WTC11 (cell line): ENCODE measurements at regions not wholly inside any gene's neighbourhood (a gene's known extent, or its start where the extent isn't known, plus 50 kb on each side); places are given as distances from the start of the nearest gene placed in this dataset.

Experiments used
- ATAC-seq: fragments of 200-7000 bp; cut with Tn5 transposase; 2 replicates; pipeline ENCODE4 v1.10.0; 2021; ENCODE audit warnings: mild to moderate bottlenecking, moderate library complexity
- CTCF ChIA-PET: fragments of 300-600 bp; sonication (Branson Sonifier 250); formaldehyde crosslinking; loops from one replicate; lab custom pipeline; 2021; ENCODE audit warnings: antibody characterized with exemption; lab: Charles Lee
- POLR2A ChIA-PET: fragments of 350-600 bp; sonication (Branson Sonifier 250); formaldehyde crosslinking; loops from one replicate; lab custom pipeline; 2021; ENCODE audit warnings: antibody characterized with exemption; lab: Charles Lee
- DNase-seq: peaks from one replicate; pipeline ENCODE4 v3.0.0; 2021; ENCODE audit warnings: low spot score
- H3K27ac Mint-ChIP-seq: 2 replicates; pipeline ENCODE4 v1.8.0; 2021; ENCODE audit warnings: mixed read lengths
- H3K27me3 Mint-ChIP-seq: 2 replicates; pipeline ENCODE4 v1.8.0; 2021; ENCODE audit warnings: low read depth, mild to moderate bottlenecking, moderate library complexity, mixed read lengths
- H3K36me3 Mint-ChIP-seq: 2 replicates; pipeline ENCODE4 v1.8.0; 2021; ENCODE audit warnings: mixed read lengths
- H3K4me1 Mint-ChIP-seq: 2 replicates; pipeline ENCODE4 v1.8.0; 2022; ENCODE audit warnings: mixed read lengths
- H3K4me3 Mint-ChIP-seq: 2 replicates; pipeline ENCODE4 v1.8.0; 2021; ENCODE audit warnings: mild to moderate bottlenecking, moderate library complexity, mixed read lengths
- H3K9me3 Mint-ChIP-seq: 2 replicates; pipeline ENCODE4 v1.8.0; 2021; ENCODE audit warnings: mixed read lengths
- ATF3 ChIP-seq: sonication (generic); formaldehyde crosslinking; conservative IDR thresholded peaks from 2 replicates; pipeline ENCODE4 v1.8.1; 2022; ENCODE audit warnings: mild to moderate bottlenecking, missing genetic modification reagents
- CTCF ChIP-seq: fragments of 200-600 bp; IDR thresholded peaks from 2 replicates; pipeline ENCODE4 v1.8.0; 2022; ENCODE audit warnings: antibody characterized with exemption
- E2F1 ChIP-seq: sonication (generic); formaldehyde crosslinking; IDR thresholded peaks from 2 replicates; pipeline ENCODE4 v1.8.0; 2022; ENCODE audit warnings: mild to moderate bottlenecking, missing genetic modification reagents
- E2F4 ChIP-seq: sonication (generic); formaldehyde crosslinking; IDR thresholded peaks from 2 replicates; pipeline ENCODE4 v1.8.1; 2022; ENCODE audit warnings: low read depth, mild to moderate bottlenecking, moderate library complexity, missing genetic modification reagents, borderline replicate concordance
- ELF4 ChIP-seq: sonication (generic); formaldehyde crosslinking; IDR thresholded peaks from 2 replicates; pipeline ENCODE4 v1.8.1; 2022; ENCODE audit warnings: low read depth, mild to moderate bottlenecking, moderate library complexity, missing genetic modification reagents
- EMX1 ChIP-seq: fragments of 250-450 bp; sonication (Bioruptor Pico); IDR thresholded peaks from 2 replicates; pipeline ENCODE4 v1.8.0; 2021; ENCODE audit warnings: mild to moderate bottlenecking
- ESRRA ChIP-seq: sonication (generic); formaldehyde crosslinking; IDR thresholded peaks from 2 replicates; pipeline ENCODE4 v1.8.1; 2022; ENCODE audit warnings: mild to moderate bottlenecking, missing genetic modification reagents, borderline replicate concordance
- ETV6 ChIP-seq: sonication (generic); formaldehyde crosslinking; IDR thresholded peaks from 2 replicates; pipeline ENCODE4 v1.8.1; 2022; ENCODE audit warnings: mild to moderate bottlenecking, missing genetic modification reagents
- GABPB1 ChIP-seq: sonication (generic); formaldehyde crosslinking; IDR thresholded peaks from 2 replicates; pipeline ENCODE4 v1.8.1; 2023; ENCODE audit warnings: mild to moderate bottlenecking, missing genetic modification reagents
- JUN ChIP-seq: sonication (generic); formaldehyde crosslinking; IDR thresholded peaks from 2 replicates; pipeline ENCODE4 v1.8.0; 2023; ENCODE audit warnings: mild to moderate bottlenecking, missing genetic modification reagents
- MAX ChIP-seq: sonication (generic); formaldehyde crosslinking; IDR thresholded peaks from 2 replicates; pipeline ENCODE4 v1.8.0; 2022; ENCODE audit warnings: mild to moderate bottlenecking, missing genetic modification reagents
- NFE2L1 ChIP-seq: sonication (generic); formaldehyde crosslinking; IDR thresholded peaks from 2 replicates; pipeline ENCODE4 v1.8.1; 2023; ENCODE audit warnings: missing genetic modification reagents
- NFYB ChIP-seq: sonication (generic); formaldehyde crosslinking; conservative IDR thresholded peaks from 2 replicates; pipeline ENCODE4 v1.8.0; 2022; ENCODE audit warnings: low read depth, missing genetic modification reagents
- NR2C2 ChIP-seq: sonication (generic); formaldehyde crosslinking; IDR thresholded peaks from 2 replicates; pipeline ENCODE4 v1.8.0; 2022; ENCODE audit warnings: mild to moderate bottlenecking, missing genetic modification reagents
- NR3C1 ChIP-seq: sonication (generic); formaldehyde crosslinking; conservative IDR thresholded peaks from 2 replicates; pipeline ENCODE4 v1.8.1; 2023; ENCODE audit warnings: low read depth, mild to moderate bottlenecking, missing genetic modification reagents
- TEAD4 ChIP-seq: sonication (generic); formaldehyde crosslinking; IDR thresholded peaks from 2 replicates; pipeline ENCODE4 v1.8.0; 2022; ENCODE audit warnings: mild to moderate bottlenecking, missing genetic modification reagents
- USF1 ChIP-seq: sonication (generic); formaldehyde crosslinking; IDR thresholded peaks from 2 replicates; pipeline ENCODE4 v1.8.0; 2022; ENCODE audit warnings: mild to moderate bottlenecking, missing genetic modification reagents
- USF2 ChIP-seq: sonication (generic); formaldehyde crosslinking; IDR thresholded peaks from 2 replicates; pipeline ENCODE4 v1.8.1; 2023; ENCODE audit warnings: mild to moderate bottlenecking, missing genetic modification reagents, moderate library complexity
- ZMAT4 ChIP-seq: fragments of 250-450 bp; sonication (Bioruptor Pico); IDR thresholded peaks from 2 replicates; pipeline ENCODE4 v1.9.0; 2021; ENCODE audit warnings: mild to moderate bottlenecking
- ZNF219 ChIP-seq: sonication (generic); formaldehyde crosslinking; IDR thresholded peaks from 2 replicates; pipeline ENCODE4 v1.8.0; 2023; ENCODE audit warnings: missing genetic modification reagents, mild to moderate bottlenecking, borderline replicate concordance
- ZNF232 ChIP-seq: sonication (generic); formaldehyde crosslinking; IDR thresholded peaks from 2 replicates; pipeline ENCODE4 v1.8.0; 2022; ENCODE audit warnings: mild to moderate bottlenecking, missing genetic modification reagents
- ZNF423 ChIP-seq: fragments of 250-450 bp; sonication (Bioruptor Pico); IDR thresholded peaks from 2 replicates; pipeline ENCODE4 v2.1.2; 2022; ENCODE audit warnings: mild to moderate bottlenecking, moderate library complexity
- ZSCAN18 ChIP-seq: fragments of 250-450 bp; sonication (Bioruptor Pico); IDR thresholded peaks from 2 replicates; pipeline ENCODE4 v2.1.2; 2022; ENCODE audit warnings: mild to moderate bottlenecking, moderate library complexity

- ATAC-seq, result no peak
- TF ChIP-seq ELF4 (CRISPR knock-in tag), result no peak
- no peak for TF ChIP-seq ESRRA (CRISPR knock-in tag)
- no peak for TF ChIP-seq MAX (CRISPR knock-in tag)
- no peak for TF ChIP-seq NFE2L1 (CRISPR knock-in tag)
- no peak for TF ChIP-seq ZNF219 (CRISPR knock-in tag)
- TF ChIP-seq ZMAT4, result no peak
- no peak for TF ChIP-seq NR2C2 (CRISPR knock-in tag)
- TF ChIP-seq, all 79 proteins: peak for 0
- ChIA-PET POLR2A (no interaction called here), CTCF (no interaction called here)
- no peak overlapping the region for H3K27ac Mint-ChIP-seq
- DNase-seq, result no peak
- H3K9me3 Mint-ChIP-seq, result peaks cover 22% of the 10 kb centered on the region
- H3K4me1 Mint-ChIP-seq, result peaks cover 10% of the 10 kb centered on the region
- H3K36me3 Mint-ChIP-seq, result peaks cover 6% of the 10 kb centered on the region
- peaks cover 21% of the 10 kb centered on the region for H3K27me3 Mint-ChIP-seq
- H3K4me3 Mint-ChIP-seq, result no peak overlapping the region
Measured at GRCh38 chr2:768451-768850, 91.2 kb upstream of the TMEM18 start.

- no peak for TF ChIP-seq TEAD4 (CRISPR knock-in tag)
- no peak for TF ChIP-seq USF1
- no peak for TF ChIP-seq E2F1 (CRISPR knock-in tag)
- TF ChIP-seq E2F4 (CRISPR knock-in tag), result no peak
- no peak for TF ChIP-seq ZNF232 (CRISPR knock-in tag)
- TF ChIP-seq GABPB1 (CRISPR knock-in tag), result no peak
- TF ChIP-seq ELF4 (CRISPR knock-in tag), result no peak
- no peak for TF ChIP-seq NFYB (CRISPR knock-in tag)
- no peak for TF ChIP-seq ZNF423 (CRISPR knock-in tag)
- TF ChIP-seq ATF3, result no peak
- no peak for TF ChIP-seq USF2 (CRISPR knock-in tag)
- TF ChIP-seq ETV6 (CRISPR knock-in tag), result no peak
- no peak for TF ChIP-seq NR3C1 (CRISPR knock-in tag)
- TF ChIP-seq CTCF, result no peak
- TF ChIP-seq EMX1 (CRISPR knock-in tag), result no peak
- TF ChIP-seq ZSCAN18 (CRISPR knock-in tag), result no peak
- no peak for TF ChIP-seq JUN
- ATAC-seq (no peak), DNase-seq (no peak)
- Mint-ChIP-seq H3K27me3 (peaks cover 23% of the 10 kb centered on the region), H3K27ac (no peak overlapping the region), H3K36me3 (peaks cover 6% of the 10 kb centered on the region), H3K9me3 (peaks cover 22% of the 10 kb centered on the region), H3K4me3 (no peak overlapping the region), H3K4me1 (peaks cover 8% of the 10 kb centered on the region)
- ChIA-PET CTCF (no interaction called here), POLR2A (no interaction called here)
Measured at GRCh38 chr2:767944-768343, 90.7 kb upstream of the TMEM18 start.
